ENCODE measurements at regions not wholly inside any gene's neighbourhood (a gene's known extent, or its start where the extent isn't known, plus 50 kb on each side); places are given as distances from the start of the nearest gene placed in this dataset.
"Not testable (repeated sequence)": the region's sequence is repeated elsewhere in the genome, so short reads cannot be mapped to it uniquely, and the experiment has no call there.

DNA sequence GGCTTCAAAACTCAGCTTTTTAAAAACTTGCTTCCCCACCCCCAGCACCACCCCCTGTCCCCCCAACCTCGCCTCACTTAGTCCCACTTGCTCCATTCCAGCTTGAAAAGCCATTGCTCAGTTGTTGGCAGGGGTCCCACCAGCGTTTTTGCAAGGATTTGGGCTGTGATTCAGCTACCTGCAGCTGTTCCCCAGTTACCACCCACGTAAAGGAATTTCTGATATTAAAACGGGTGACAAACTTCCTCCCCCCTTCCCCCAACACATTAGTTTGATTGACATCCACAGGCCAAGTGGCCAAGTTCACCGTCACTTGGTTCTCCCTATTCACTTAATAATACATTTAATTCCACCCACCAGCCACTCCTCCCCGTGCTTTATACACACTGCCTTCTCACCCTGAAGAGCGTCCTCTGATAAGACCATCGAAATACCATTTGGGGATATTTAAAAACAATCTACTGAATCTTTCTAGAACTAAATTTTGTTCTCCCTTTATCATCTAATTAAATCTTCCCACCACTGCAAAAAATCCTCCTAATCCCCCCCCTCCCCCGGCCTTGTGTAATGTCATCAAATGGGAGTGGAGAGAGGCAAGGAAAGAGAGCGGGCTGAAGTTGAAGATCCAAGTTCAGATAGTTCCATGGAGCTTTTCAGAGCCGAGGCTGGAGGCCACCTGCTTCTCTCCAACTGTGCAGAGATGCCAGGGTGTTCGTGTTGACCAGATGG lies 55.1 kb downstream of the SOX9 start:
- DNase-seq, result no peak

DNA sequence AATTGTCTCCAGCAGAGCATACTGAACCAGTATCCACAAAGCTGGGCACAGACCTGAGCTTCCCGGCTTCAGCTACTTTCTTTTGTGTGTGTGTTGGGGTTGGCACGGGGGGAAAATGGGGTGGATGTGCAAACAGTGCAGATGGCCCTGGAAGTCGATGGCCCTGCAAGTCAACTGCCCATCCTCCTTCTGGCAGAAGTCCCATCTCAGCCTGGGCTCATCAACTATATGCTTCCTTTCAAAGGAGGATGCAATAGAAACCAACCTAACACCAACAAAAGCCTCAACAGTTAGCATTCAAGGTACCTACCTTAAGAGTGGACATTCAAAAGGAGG lies 55.7 kb downstream of the SOX9 start:
- DNase-seq, result peak; percentile 70

DNA sequence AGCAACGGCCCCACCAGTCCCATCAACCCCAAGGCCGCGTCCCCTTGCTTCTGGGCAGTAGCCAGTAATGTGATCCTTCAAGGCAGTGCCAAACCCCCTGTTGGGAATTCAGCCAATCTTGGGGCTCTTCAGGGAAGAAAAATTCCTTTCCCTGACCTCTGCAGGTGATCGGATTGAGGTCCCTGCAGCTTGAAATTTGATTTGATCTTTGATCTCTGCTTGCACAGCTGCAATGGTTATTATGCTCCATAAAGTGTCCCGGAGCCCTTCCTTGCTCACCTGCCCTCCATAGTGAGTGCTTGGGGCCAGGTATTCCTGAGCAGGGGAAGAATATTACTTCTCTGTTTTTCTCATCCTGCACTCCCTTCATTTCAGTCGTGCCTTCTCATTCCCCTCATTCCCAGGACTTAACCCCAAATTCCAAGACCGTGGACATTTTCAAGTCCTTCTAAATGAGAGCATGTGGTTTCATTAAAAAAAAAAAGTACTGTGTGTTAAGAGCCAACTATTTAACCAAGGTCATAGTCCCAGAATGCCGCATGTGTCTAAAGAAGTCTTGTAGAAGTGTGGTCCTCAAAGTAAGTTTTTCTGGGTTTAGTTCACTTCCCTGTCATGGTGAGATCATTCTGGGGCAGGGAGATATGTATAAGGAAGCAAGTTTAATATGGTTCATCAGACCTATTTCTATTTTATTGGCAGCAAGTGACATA lies 56.3 kb downstream of the SOX9 start:
- DNase-seq, result no peak

DNA sequence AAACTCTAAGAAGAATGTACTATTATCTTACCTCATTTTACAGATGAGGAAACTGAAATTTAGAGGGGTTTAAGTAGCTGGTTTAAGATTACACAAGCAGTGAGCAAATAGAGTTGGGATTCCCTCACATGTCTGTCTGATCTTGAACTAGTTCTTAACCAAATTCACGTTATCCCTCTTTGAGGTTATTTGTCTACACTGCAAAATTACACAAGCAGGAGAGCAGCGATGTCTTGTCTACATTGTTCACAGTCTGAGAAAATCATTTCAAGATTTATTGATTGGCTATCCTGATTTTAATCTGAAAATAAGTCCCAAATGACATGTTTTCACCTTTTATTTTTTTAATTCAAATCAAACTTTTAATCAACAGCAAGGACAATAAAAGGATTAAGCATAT lies 56.9 kb downstream of the SOX9 start:
- DNase-seq, result no peak

DNA sequence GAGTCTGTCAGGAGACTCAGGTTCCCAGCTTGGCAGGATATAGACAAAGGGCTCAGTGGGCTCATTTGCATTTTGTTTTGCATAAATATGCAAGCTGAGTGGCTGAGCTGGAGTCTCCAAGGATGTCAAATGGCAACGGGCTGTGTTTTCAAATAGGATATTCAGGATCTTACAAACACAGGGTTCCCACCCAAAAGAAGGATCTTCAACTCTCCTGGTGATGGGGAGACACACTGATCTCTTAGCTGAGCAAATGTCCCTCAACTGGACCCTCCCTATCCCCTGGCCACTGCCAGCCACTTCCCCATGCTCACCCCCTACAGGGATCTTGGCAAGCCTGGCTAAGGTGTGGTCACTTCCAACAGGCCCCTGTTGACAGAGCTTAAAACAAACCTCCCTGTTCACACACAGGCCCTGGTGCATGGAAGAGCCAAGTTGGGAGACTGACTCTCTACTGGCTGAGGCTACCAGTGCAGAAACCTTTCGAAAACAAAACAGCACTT lies 61.6 kb downstream of the SOX9 start:
- no peak for DNase-seq

DNA sequence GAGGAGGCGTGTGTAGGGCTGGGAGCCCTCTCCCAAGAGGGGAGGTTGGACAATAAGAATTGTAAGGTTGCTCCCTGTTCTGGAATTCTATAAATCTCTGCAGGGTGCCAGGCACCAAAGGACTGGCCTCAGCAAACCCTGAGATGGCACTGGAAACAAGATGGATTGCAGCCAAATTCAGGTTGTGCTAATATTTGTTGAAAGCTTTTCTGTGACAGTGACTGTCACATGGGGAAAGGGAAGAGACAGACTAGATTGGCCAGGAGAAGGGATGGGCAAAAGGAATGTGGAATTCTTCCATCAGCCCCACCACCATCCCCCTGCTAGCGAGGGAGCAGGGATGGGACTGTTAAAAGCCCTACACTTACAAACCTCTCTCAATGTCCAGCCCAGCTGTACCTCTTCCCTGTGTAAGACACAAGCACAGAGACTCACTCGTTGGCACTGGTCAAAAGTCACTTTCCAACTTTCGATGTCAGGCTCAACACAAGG lies 62.4 kb downstream of the SOX9 start:
- no peak for DNase-seq

DNA sequence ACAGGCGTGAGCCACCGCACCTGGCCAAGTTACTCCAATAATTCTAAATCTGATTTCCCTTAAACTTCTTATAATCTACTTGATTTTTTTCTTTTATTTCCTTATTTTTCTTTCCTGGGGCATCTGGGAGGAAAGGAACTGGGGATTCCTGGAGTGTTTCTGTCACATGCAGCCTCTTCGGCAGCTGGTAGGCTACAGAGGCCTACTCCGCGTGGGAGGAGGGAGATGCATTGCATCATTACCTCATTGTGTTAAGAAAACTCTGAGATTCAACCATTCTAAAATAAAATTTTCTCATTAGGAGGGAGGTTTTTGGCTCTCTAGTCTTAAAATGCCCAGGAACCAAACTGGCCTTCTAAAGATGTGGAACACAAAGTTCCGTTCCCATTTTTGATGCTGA lies 64.0 kb downstream of the SOX9 start:
- DNase-seq, result no peak

DNA sequence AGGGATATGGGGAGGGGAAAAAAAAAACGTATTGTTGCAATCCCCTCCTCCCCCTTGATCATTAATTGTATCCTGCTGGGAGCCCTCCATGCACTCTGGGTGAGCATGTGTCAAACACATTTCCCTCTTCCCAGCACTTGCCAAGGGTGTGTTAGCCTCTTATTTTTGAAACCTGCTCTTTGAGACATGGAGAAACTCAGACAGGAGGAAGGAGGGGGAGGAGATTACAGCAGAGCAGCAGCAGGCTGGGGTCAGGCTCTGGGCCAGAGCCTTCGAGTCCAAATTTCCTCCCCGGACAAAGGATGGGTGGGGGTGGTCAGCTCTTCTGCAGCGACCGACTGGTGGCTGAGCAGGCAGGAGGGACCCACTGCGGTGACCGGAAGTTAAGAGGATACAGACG lies 64.7 kb downstream of the SOX9 start:
- no peak for DNase-seq

DNA sequence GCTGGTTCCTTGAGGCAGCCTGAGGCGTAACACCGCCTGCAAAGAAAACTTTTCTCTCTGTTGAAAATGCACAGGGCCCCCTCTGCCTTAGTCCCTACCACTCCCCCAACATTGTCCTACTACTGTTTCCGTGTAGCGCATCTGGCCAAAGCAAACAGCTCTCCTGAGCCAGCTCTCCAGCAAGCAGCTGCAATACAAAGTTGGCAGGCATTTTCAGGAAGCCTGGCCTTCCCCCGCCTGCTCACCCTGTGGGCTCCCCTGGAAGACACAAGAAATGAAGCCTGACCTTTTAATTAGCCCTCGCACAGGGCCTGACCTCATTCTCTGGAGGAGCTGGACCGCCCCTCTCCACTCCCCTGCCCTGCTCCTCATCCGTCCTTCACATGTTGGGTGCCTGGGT lies 66.7 kb downstream of the SOX9 start:
- DNase-seq, result no peak

DNA sequence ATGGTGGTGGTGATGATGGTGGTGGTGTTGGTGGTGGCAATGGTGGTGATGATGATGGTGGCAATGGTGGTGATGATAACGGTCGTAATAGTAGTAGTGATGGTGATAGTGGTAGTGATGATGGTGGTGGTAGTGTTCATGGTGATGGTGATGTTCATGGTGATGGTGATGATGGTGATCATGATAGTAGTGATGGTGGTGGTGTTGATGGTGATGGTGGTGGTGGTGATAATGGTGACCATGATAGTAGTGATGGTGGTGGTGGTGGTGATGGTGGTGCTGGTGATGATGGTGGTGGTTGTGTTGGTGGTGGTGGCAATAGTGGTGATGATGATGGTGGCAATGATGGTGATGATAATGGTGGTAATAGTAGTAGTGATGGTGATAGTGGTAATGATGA lies 68.0 kb downstream of the SOX9 start:
- no peak for DNase-seq

DNA sequence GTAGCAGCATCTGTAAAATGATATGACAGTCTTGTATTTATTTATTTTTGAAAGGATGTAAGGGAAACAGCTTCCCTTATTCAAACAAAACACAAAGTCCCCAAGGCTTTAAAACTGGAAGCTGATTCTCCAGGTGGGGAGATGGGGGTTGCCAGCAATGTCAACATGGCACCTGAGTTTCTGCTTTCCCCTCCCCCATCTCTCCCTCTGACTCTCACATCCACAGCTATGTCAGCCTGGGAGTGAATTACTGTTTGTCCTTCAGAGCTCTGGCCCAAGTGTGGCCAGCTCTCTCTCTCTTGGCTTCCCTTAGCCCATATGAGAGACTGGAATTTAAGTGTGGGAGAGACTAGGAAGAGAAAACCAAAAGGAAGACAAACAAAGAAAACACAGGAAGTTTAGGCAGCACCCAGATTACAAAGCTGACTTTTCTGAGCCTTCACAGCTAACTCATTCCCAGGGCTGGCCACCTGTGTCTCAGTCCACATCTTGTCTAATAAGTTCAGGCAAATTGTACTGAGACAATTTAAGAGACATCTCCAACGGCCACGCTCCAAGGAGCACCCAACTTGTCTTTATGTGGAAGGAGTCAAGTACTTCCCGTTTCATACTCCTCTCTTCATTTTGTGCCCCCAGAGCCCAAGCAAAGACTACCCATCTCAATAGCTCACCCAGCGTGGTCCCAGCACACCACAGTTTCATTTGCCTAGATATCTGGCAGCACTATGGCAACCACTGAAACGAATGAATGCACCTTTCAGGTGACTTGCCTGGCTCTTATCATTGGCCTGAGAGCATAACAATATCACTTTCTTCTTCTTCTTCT lies 69.2 kb downstream of the SOX9 start:
- DNase-seq, result no peak

DNA sequence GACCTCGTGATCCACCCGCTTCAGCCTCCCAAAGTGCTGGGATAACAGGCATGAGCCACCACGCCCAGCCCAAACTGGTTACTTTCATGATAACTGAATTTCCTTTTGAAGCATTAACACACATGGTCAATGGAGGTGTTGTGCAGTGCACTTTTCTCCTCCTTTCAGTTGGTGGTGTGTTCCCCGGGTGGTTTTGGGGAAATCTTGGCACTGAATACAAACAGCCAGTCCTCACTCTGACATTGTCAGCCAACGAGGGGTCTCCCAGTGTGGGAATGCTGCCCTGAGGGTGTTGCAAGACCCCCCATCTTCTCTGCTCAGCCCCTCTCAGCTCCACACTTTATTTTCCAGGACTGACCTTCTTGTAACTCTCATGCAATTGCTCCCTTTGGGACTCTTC lies 70.5 kb downstream of the SOX9 start:
- DNase-seq, result no peak

DNA sequence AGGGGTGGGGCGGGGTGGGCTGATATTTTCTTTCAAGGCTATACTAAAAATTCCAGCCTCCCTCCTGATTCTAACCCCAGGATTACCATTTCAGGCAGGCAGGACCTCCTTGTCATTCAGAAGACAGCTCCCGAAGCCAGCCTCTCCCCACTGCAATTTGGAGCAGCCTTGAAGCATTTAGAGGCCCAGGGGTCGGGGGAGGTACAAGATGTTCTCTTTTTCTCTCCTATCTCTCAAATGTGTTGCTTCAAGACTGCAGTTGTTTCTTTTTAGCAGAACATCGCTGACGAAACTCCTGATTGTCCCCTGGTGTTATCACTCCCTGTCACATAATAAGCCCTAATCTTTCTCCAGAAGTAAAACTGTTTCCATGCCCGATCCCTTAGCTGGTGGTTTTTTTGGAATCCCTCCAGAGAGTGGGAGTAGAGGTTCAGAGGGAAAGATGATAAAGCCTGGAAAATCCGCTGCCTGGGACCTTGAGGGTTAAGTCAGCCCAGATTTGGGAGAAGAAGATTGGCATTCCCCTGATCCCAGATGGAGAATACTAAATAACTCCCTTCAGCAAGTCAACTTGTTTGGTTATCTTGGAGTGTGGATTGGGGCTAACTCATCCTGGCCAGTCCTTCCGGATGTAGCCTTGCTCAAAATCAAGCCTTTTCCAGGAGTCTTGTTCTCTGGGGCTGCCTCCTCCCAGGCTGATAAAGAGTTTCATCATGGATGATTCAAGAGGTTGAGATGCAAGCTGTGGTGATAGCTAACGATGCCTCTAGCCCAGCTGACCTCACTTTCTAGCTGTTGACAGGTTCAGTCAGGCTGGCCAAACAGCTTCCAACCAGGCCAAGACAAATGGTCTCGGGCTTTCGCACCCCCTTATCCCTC lies 71.3 kb downstream of the SOX9 start:
- DNase-seq, result no peak

DNA sequence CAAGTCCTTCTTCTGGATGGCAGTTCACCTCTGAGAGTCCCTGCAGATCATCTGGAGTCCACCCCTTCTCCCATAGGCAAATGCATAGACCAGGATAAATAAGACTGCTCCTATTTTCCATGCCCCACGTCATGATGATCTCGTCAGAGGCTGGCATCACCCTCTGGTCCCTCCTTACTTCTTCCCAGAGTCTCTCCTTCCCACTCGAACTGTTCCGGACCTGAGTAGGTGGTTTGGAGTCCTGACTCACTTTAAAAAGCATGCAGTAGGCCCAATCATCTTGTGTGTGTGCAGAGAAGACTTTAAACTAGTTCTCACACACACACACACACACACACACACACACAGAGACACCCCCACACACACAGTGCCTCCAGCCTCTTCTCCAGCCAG lies 72.0 kb downstream of the SOX9 start:
- DNase-seq, result no peak

DNA sequence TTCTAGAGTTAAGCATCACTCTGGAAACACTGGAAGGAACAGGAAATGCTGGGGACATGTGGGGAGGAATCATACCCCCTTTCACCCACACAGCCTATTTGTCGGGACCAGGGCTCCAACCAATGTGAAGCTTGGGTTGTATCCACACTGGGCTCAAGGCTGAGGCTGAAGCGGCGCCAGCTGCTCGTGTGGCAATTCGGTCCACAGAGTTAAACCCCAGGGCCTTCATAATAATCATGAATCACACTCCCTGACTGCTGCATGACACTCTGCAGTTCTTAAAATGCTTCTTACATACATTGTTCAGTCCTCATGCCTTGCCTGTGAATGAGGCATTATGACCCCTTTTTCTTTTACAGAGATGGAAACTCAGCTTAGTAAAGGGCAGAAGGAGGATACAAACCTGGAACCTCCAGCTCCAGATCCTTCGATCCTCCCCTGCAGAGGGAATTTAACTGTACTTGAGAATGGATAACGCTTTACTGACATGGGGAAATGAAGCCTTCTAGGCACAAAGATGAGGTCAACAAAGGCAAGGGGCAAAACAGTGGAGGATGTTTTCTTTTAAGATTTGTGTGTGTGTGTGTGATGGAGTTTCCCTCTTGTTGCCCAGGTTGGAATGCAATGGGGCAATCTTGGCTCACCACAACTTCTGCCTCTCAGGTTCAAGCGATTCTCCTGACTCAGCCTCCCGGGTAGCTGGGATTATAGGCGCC lies 72.7 kb downstream of the SOX9 start:
- DNase-seq, result no peak

DNA sequence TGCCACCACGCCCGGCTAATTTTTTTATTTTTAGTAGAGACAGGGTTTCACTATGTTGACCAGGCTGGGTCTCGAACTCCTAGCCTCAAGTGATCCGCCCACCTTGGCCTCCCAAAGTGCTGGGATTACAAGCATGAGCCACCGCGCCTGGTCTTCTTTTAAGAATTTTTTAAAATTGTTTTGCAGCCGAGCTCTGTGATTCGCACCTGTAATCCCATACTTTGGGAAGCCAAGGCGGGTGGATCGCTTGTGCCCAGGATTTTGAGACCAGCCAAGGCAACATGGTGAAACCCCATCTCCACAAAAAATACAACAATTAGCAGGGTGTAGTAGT lies 73.3 kb downstream of the SOX9 start:
- DNase-seq, result not testable (repeated sequence)

DNA sequence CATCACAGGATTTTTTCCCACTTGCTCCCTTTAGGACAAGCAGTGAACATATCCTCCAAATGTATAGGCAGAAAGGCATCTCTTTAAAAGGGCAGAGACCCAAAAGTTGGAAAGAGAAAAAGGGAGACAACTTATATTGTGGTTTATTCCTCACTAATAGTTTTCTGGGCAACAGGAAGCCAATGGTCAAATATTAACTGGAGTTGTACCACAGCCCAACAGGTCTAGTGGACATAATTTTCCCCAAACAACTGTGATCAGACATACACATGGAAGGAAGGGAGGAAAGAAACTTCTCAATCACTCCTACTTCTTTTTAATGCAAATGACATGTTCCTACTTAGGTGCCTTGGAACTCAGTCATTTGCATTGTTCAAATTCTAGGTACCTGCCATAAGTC lies 78.4 kb downstream of the SOX9 start:
- no peak for DNase-seq

DNA sequence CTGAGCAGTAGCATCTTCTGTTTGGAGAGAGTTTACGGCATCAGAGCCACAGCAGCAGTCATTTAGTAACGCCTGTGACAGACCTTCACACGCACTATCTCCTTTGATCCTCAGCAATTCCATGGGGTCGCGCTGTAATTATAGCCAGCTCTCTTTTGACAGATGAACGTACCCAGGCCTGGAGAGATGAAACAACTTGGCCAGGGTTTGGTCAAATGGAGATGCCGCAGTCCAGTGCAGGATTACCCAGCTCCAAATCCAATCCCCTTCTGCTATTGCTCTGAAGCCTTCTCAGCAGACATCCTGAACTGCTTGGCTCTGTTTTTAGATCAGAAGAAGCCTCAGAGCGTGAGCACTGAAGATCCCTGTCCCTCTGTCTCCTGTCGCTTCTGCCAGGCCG lies 83.9 kb downstream of the SOX9 start:
- no peak for DNase-seq

DNA sequence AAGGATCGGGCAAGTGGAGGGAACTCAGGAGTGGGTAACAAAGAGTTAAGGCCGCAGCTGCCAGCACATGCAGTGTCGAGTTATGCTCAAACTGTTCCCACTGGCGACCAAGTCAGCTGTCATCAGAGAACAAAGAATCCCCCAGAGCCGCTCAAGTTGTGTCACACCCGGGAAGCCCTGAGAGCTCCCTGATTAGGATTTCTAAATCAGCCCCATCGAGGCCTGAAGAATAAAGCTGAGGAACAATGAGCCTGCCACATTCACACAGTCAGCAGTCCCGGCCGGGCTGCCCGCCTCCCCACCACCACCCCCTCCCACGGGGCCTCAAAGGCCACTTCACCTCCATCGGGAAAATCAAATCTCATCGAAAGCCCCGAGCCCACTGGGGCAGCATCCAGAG lies 84.5 kb downstream of the SOX9 start:
- no peak for DNase-seq

DNA sequence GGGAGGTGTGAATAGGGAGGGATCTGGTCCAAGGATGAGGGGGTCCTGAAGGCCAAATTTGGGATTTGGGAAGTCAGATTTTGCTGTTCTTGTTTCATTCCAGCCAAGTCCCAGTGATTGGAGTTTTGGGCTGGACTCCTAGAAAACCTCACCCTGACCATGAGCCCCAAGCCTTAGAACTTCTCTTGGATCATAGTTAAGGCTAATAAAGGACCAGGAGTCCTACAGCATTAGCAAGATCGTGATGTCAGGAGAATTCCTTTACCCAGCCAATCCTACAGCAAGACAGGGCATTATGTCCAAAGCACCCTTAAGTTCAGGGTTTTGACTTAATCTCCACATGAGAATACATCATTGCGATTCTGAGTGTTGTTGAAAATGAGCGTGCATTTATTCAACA lies 85.0 kb downstream of the SOX9 start:
- DNase-seq, result no peak

DNA sequence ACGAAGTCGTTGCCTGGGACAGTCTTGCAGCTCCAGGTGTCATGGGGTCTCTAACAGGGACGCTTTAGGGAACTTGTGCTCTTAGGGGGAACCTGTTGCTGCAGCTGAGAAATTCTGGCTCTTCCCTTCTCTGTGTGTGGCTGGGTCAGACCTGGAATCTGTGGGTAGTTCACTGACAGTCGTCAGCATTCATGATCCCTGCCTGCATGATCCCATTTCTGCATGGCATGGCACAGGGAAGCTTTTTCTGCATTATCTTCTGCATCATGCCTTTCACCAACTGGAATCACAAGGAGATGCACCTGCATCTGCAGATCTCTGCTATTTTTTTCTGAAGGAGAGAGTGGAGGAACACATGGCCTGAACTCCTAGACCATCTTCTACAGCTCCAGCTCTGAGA lies 85.6 kb downstream of the SOX9 start:
- no peak for DNase-seq

DNA sequence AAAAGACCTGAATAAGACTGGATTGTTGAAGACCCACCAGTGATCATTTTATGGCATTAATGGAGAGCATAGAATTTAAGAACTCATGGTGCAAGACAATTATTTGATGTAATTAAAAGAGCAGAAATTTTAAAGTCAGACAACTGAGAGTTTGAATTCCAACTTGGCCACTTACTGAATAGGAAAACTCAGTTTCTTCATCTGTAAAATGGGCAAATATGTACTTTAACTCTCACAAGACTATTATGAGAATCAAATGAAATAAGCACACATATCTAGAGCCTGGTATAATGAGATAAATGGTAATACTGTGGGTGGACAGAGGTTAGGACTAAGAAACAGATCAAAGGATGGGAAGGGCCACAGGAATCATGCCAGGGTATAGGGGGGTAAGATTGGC lies 88.0 kb downstream of the SOX9 start:
- DNase-seq, result no peak

All from NCI-H446 treated with DMSO at 0.1 percent for 48 hours (cell line).